Suprapubic skin (tissue), 3 donors: ENCODE measurements at regions not wholly inside any gene's neighbourhood (a gene's known extent, or its start where the extent isn't known, plus 50 kb on each side); places are given as distances from the start of the nearest gene placed in this dataset.

Experiments used
- POLR2AphosphoS5 ChIP-seq, 3 donors: sonication (generic); formaldehyde crosslinking; IDR thresholded peaks; one replicate each; pipeline ENCODE4 v1.6.1; 2017; ENCODE audit warnings: antibody characterized with exemption in 3 of 3
- TF ChIP-seq, protein P1 (sequence below), 2 donors: fragments of 200-600 bp in 1 of 2; fragments of 450-650 bp in 1 of 2; sonication (generic) in 1 of 2; IDR thresholded peaks; one replicate each; pipeline ENCODE4 v1.5.1; 2016 to 2019; ENCODE audit warnings: antibody characterized with exemption in 2 of 2, mild to moderate bottlenecking in 1 of 2, moderate library complexity in 1 of 2

DNA sequence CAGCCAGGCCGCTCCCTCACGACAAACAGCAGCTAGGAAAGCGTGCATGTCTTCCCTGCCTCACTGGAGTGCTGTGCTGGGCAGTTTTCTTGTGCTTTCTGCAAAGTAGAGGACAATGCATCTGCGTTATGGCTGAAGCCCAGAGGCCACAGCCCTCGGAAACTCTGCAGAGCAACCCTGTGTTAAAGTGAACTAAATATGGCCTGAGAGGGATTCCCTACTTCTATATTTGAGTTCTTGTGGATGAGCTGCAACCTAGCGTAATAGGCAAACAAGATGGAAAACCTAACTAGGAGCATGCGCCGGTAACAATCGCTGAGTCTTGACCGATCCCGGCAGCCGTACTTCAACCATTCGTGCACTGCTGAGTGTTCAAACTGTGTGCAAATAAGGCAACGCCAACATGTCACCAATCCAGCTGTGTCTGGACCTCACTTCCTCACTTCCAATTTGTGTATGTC lies 471.9 kb upstream of the HS6ST1 start:
- TF ChIP-seq, protein P1, sequence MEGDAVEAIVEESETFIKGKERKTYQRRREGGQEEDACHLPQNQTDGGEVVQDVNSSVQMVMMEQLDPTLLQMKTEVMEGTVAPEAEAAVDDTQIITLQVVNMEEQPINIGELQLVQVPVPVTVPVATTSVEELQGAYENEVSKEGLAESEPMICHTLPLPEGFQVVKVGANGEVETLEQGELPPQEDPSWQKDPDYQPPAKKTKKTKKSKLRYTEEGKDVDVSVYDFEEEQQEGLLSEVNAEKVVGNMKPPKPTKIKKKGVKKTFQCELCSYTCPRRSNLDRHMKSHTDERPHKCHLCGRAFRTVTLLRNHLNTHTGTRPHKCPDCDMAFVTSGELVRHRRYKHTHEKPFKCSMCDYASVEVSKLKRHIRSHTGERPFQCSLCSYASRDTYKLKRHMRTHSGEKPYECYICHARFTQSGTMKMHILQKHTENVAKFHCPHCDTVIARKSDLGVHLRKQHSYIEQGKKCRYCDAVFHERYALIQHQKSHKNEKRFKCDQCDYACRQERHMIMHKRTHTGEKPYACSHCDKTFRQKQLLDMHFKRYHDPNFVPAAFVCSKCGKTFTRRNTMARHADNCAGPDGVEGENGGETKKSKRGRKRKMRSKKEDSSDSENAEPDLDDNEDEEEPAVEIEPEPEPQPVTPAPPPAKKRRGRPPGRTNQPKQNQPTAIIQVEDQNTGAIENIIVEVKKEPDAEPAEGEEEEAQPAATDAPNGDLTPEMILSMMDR (IDR thresholded peaks at IDR 0.05), result no peak
- TF ChIP-seq POLR2AphosphoS5 (IDR thresholded peaks at IDR 0.05), result no peak
